T47D (cell line): ENCODE measurements at regions not wholly inside any gene's neighbourhood (a gene's known extent, or its start where the extent isn't known, plus 50 kb on each side); places are given as distances from the start of the nearest gene placed in this dataset.
"Not testable (repeated sequence)": the region's sequence is repeated elsewhere in the genome, so short reads cannot be mapped to it uniquely, and the experiment has no call there.

Experiments used
- DNase-seq, 2 experiments: peaks; one replicate each; pipeline versions ENCODE4 v3.0.0 to v3.0.0-alpha.2; 2011 to 2012; ENCODE audit warnings: low read depth in 1 of 2, low spot score in 1 of 2
- JUND ChIP-seq: IDR thresholded peaks from 2 replicates; pipeline ENCODE4 v1.6.1; 2012; ENCODE audit warnings: low read depth
- in situ Hi-C: cut with HindIII; loops from 2 replicates; pipeline ENCODE4 v1.10.0; 2016; ENCODE audit warnings: low sequenced_read_pairs, low pct_unique_long_range_greater_than_20kb

DNA sequence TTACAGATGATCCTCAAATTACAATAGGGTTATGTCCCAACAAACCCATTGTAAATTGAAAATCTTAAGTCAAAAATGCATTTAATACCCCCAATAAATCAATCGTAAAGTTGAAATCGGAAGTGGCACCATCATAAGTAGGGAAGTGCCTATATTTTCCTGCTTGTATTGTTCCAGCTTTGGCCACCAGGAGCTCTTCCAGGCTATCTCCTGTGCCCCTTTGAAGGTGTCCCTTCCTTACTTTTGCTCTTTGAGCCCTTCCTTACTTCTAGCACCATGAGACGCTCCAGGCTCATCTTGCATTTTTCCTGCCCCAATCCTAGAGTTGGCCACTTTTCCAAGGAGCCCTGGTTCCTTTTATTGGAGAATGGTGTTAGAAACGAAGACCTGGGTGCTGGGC lies 163.0 kb upstream of the TSC22D1 start:
- TF ChIP-seq JUND, result no peak
- no peak for DNase-seq
- in situ Hi-C loops, result no loop called here

DNA sequence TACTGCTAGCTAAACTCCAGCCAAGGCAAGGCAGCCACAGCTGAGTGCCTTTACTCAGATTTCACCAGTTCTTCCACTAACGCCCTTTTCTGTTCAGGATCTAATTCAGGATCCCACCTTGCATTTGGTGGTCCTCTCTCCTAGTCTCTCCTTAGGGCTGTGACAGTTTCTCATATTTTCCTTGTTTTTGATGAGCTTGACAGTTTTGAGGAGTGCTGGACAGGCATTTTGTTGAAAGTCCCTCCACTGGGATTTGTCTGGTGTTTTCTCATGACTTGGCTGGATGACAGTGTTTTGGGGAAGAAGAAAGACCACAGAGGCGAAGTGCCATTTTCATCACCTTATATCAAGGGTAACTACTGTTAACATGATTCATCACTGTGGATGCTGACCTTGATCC lies 162.3 kb upstream of the TSC22D1 start:
- in situ Hi-C loops, result no loop called here
- no peak for TF ChIP-seq JUND
- no peak for DNase-seq

DNA sequence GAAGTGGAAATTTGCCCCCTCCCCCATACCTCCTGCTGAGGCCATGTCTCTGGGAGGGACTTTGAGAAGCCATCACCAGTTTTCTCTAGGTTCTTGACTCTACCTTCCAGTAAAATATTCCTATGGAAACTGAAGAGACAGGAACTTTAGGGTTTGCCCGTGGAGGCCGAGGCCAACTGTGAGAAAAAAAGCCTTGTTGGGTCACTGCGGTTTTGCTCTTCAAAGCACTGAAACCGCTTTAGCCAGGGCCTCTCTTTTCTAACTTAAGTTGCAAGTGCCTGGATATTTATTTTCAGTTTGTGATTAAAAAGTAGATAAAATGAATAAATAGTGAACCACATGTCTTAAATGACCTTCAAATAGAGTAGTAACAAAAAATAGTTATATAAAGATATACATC lies 159.7 kb upstream of the TSC22D1 start:
- in situ Hi-C loops, result no loop called here

DNA sequence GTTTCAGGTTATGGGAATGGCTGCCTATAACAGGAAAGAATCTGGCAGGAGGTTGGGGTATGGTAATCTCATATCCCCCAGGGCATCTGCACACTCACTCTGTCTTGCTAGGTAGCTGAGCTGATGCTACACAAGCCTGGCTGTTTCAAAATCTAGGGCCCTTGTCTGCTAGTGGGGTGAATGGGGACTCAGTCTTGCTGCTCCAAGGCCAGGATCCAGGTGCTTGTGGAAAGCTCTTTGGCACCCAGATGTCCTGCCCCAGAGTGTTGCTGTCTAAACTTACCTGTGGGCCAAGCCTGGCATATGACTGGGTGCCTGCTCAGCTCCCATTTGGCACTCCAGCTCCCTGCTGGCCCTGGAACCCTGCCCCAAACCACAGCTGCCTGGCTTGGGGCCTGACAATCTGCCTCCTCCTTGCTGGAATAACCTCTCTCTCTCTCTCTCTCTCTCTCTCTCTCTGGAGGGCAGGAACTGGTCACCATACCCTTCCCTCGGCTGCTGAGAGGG lies 158.1 kb upstream of the TSC22D1 start:
- in situ Hi-C loops, result no loop called here
- DNase-seq, result peak in 1 of 2 experiments; percentile 63
- TF ChIP-seq JUND, result no peak

More for the DNA sequence above, 159.7 kb upstream of the TSC22D1 start:
- no peak for DNase-seq
- no peak for TF ChIP-seq JUND

DNA sequence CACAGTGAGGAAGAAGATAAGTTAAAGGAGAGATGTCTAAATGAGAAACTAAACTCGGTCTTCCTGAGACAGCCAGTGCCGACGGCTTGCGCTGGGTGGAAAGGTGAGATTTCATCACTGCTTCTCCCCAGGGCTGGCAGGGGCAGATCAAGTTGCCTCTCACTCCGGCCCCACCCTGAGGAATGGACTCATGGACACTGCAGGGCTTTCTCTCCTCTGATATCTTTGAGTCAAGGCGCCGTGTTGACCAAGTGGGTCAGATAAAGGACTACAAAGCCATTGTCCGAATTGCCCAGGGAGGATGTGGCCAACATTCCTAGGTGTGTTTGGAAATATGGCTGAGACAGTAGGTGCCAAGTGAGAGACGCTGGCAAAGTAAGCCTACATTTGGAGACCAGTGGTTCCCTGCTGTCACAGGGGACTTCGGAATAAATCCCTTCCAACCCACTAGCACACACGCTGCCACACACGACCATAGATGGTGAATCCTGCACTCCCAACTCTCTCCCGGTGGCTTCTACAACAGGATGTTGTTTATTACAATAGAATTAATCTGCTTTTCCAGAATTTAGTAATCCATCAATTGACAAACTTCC lies 156.5 kb upstream of the TSC22D1 start:
- in situ Hi-C loops, result no loop called here
- no peak for TF ChIP-seq JUND
- no peak for DNase-seq

DNA sequence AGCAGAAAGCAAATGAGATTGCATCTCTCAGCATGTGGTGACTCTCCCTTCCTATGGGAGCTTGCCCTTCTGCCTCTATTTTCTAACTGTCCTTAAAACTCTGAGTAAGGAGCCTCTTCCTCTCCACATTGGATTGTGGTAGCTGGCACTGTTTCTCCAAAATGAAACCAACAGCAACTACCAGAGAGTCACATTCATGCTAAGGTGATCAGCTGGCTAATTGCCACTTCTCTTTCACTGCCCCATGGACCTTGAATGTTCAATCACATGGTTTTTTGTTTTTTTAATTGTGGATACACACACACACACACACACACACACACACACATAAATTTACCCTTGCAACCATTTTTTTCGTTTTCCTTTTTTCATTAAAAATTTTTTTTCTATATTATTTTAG lies 154.7 kb upstream of the TSC22D1 start:
- DNase-seq, result no peak
- in situ Hi-C loops, result no loop called here
- TF ChIP-seq JUND, result no peak

DNA sequence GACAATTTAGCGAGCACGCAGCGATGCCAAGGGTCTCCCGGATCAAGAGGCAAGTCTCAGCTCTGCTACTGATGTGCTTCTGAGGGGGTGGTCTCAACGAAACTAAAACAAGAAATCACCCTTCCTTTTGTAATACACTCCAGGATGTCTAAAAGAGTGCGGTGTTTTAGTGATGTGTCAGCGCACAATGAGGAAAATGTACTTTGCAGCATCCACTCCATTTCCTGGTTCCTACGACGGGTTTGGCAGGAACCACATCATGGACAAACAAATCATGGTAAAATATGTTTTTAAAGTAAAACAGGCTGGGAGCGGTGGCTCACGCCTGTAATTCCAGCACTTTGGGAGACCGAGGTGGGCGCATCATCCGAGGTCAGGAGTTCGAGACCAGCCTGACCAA lies 154.0 kb upstream of the TSC22D1 start:
- in situ Hi-C loops, result no loop called here
- DNase-seq, result no peak
- no peak for TF ChIP-seq JUND

DNA sequence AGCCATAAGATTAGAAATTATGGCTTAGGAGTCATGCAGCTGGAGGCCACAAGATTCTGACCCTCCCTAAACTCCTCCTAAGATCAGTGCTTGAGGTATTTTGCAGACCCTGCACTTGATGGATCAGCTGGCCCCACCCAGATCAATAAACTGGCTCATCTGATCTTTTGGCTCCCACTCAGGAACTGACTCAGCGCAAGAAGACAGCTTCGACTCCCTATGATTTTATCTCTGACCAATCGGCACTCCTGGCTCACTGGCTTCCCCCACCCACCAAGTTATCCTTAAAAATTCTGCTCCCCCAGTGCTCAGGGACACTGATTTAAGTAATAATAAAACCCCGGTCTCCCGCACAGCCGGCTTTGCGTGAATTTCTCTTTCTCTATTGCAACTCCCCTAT lies 151.5 kb upstream of the TSC22D1 start:
- DNase-seq, in situ Hi-C loops: not testable (repeated sequence)

DNA sequence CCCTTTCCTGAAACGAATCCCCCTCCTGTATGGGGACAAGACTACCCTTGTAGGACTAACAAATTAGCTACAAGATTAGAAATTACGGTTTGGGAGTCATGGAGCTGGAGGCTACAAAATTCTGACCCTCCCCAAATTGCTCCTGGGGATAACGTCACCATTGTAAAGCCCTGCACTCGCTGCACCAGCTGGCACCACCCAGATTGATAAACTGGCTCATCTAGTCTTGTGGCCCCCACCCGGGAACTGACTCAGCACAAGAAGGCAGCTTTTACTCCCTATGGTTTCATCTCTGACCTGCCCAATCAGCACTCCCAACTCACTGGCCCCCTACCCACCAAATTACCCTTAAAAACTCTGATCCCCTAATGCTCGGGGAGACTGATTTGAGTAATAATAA lies 150.6 kb upstream of the TSC22D1 start:
- DNase-seq, result no peak
- in situ Hi-C loops, result no loop called here
- TF ChIP-seq JUND, result no peak

DNA sequence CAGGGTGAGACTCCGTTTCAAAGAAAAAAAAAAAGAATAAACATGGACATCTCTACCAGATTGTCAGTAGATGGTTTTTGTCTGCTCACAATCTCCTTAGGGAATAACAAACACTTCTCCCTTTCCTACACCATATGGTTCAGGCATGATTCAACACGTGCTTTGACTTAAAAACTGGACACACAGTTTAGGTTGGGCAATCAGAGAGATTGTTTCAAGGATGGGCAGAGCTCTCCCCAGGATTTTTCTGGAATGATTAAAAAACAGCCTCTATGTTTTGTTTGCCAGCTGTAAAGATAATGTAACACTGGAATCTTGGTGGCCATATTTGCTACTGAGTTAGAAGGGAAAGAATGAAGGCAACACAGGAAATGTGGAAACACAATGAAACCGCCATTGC lies 150.1 kb upstream of the TSC22D1 start:
- in situ Hi-C loops, result no loop called here
- DNase-seq, result no peak
- no peak for TF ChIP-seq JUND

DNA sequence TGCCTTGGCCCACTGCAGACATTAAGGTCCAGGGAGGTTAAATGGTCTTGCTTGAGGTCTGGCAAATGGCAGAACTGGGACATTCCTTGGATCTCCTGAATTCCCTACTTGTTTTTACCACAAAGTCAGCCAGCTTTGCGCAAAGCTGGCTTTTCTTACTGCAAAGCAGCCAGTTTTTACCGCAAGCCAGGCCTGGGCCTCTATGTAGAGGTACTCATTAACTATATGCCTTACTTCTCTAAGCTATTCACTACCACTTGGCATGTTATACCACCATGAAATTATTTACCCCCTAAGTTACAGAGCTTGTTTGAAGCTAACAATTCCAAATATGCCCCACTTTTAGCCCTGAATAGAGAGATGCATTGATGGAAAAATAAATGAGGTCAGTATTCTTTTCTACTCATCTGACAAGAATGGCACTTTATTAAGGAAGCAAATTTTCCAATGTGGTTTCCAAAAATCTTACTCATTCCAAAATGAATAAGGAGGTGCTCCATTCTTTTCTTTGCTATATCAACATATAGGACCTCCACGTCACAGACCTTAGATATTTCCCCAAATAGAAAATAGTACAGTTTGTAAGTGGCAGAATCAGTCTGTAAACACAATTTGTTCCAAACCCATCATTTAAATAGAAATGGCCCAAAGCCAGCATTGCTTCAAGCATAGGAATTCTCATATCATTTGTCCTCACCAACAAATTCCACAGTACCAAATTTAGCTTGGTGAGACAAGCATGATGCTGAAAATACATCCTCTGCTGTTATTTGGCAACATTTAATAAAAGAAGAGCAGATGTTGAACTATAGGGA lies 143.9 kb upstream of the TSC22D1 start:
- DNase-seq, result no peak
- in situ Hi-C loops, result no loop called here

DNA sequence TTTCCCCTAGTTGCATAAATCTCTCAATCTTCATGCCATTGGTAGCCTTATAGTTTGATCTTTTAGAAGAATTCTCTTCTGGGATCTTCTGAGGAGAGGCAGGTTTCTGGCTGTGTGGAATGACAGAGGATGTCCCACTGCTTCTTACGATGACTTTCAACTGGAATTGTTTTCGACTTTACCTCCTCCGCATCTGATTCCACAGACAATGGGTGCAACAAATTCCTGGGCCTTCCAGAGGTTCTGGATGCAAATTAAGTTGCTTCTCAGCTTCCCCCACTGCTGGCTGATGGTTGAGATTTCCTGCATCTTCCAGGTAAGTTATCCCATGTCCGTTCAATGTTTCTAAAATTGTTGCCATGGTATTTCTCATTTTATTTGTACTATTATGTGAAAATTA lies 142.3 kb upstream of the TSC22D1 start:
- TF ChIP-seq JUND, result no peak
- in situ Hi-C loops, result no loop called here

More for the DNA sequence above, 143.9 kb upstream of the TSC22D1 start:
- TF ChIP-seq JUND, result no peak

More for the DNA sequence above, 142.3 kb upstream of the TSC22D1 start:
- no peak for DNase-seq
